ENCODE measurements at regions not wholly inside any gene's neighbourhood (a gene's known extent, or its start where the extent isn't known, plus 50 kb on each side); places are given as distances from the start of the nearest gene placed in this dataset.
"Not testable (repeated sequence)": the region's sequence is repeated elsewhere in the genome, so short reads cannot be mapped to it uniquely, and the experiment has no call there.

DNA sequence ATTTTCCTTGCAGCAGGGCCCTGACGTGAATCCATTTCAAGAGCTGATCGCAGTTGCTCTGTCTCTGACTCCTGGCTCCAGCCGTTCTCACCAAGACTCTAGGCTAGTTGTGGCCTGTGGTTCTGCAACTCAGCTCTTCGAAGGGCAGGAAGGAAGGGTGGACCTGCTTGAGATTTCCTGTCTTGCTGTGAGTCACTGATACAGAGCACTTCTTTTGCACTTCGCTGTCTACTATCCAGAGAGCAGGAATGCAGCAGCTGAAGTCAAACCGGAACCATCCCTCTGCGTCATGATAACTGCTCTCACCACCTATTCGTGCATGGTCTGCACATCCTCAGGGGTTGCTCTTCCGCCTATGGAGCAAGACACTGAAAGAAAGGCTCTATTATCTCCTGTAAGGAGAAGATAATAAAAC lies 59.7 kb downstream of the RAP2B start:
- no peak for DNase-seq

DNA sequence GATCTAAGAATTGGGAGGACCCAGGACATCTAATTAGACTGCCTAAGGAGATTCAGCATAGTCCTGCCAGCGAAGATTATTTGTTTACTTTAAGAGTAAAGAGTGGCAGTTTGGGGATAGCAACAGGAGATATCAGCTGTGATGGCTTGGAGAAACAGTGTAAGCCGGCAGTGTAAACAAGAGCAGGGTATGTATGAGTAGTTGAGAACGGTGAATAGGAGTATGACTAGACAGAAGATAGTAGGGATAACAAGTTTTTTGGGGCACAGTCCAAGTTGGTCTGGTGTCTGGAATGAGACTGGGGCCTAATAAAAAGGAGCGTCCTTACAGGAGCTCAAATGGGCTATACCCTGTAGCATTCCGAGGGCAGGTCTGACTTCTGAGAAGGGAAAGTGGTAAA lies 64.9 kb downstream of the RAP2B start:
- DNase-seq: not testable (repeated sequence)

DNA sequence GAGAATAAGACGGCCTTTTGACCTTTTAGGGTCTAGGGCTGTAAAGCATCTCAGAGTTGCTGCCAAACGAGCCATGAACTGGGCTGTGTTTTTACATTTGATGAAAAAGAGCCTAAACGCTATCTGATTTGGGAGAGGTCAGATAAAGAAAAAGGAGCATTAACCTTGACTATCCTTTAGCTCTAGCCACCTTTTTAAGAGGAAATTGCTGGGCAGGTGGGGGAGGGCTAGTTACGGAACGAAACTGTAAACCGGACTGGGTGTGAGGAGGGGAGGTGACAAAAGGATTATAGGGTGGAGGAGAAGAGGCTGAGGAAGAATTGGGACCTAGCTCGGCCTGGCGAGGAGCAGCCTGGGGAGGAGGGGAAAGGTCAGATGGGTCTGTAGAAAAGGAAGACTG lies 68.4 kb downstream of the RAP2B start:
- DNase-seq: not testable (repeated sequence)

DNA sequence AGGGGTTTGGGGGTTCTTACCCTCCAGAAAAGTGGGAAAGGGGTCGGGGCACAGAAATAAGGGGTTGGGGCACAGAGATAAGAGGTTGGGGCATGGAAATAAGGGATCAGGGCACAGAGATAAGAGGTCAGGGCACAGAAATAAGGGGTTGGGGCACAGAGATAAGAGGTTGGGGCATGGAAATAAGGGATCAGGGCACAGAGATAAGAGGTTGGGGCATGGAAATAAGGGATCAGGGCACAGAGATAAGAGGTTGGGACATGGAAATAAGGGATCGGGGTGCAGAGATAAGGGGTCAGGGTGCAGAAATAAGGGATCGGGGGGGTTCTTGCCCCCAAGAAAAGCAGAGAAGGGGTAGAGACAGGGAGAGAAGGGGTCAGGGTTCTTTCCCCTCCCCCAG lies 69.2 kb downstream of the RAP2B start:
- DNase-seq: not testable (repeated sequence)

DNA sequence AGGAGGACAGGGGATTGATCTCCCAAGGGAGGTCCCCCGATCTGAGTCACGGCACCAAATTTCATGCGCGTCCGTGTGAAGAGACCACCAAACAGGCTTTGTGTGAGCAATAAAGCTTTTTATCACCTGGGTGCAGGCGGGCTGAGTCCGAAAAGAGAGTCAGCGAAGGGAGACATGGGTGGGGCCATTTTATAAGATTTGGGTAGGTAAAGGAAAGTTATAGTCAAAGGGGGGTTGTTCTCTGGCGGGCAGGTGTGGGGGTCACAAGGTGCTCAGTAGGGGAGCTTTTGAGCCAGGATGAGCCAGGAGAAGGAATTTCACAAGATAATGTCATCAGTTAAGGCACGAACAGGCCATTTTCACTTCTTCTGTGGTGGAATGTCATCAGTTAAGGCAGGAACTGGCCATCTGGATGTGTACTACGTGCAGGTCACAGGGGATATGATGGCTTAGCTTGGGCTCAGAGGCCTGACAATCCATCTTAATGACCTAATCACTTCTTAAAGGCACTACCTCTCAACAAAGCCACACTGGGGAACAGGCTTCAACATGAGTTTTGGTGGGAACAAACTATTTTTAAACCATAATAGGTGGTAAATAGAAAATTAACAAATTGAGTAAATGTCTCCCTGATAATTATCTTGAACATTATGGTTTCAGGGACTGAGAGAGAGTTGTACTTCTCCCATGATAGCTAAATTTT lies 70.2 kb downstream of the RAP2B start:
- not testable (repeated sequence) for DNase-seq

DNA sequence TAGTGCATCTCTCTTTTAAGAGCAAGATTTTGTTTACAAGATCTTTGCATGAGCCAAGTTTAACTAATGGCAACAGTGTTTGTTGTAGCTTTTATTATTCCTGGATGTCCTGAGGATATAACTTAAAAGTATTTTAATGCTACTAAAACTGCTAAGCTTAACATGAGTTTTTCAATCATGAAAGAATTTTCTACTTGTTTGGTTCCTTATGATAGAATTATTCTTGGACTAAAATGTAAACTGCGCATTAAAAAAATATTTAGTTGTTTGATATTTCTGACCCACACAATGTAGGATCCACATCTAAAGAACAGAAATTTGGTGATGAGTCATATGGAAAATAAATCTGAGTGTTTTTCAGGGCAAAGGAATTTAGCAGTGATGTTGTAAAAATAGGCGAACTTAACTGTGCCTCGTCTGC lies 70.8 kb downstream of the RAP2B start:
- DNase-seq: no peak

DNA sequence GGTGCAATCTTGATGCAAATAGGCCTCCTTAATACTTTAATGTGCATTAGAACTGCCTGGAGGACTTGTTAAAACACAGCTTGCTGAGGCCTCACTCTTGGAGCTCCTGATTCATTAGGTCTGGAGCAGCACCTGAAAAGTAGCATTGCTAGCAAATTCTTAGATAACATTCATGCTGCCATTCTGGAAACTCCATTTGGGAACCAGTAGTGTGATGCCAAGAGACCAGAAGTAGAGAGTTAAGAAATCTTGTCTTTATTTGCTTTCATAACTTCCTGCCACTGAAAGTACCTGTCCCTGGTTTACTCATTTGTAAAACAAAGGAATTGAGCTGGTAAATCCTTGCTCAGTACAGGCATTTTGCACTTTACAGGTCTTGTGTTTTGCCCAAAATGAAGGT lies 72.0 kb downstream of the RAP2B start:
- DNase-seq: no peak

DNA sequence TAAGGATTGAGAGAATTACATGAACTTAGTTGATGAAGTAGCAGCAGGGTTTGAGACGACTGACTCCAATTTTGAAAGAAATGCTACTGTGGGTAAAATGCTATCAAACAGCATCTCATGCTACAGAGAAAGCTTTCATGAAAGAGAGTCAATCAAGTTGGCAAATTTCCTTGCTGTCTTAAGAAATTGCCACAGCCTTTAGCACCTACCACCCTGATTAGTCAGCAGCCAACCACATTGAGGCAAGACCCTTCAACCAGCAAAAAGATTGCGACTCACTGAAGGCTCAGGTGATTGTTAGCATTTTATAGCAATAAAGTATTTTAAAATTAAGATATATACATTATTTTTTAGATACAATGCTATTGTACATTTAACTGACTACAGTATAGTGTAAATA lies 80.9 kb downstream of the RAP2B start:
- DNase-seq: no peak

DNA sequence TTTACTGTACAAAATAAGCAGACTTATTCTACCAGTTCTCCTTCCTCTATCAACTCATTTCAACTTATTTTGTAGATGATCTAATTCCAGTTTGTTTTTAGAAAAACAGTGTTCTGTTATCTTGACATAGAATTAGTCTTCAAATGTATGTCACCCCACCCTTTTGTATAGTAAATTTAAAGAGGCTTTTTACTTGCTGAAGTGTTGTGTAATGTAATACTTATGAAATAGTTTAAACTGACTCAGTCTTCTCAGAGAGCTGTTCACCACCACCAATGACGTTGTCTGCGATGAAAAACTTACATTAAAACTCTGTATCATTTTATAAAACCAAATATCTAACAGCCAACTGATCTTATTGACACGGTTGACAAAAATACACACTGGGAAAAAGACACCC lies 82.9 kb downstream of the RAP2B start:
- no peak for DNase-seq

DNA sequence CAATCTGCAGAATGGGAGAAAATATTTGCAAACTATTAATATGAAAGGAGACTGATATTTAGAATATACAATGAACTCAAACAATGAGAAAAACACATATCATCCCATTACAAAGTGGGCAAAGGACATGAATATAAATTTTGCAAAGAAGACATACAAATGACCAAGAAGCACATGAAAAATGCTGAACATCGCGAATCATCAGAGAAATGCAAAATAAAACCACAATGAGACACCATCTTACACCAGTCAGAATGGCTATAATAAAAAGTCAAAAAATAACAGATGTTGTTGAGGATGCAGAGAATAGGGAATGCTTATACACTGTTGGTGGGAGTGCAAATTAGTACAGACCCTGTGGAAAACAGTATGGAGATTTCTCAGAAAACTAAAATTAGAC lies 83.6 kb downstream of the RAP2B start:
- no peak for DNase-seq

DNA sequence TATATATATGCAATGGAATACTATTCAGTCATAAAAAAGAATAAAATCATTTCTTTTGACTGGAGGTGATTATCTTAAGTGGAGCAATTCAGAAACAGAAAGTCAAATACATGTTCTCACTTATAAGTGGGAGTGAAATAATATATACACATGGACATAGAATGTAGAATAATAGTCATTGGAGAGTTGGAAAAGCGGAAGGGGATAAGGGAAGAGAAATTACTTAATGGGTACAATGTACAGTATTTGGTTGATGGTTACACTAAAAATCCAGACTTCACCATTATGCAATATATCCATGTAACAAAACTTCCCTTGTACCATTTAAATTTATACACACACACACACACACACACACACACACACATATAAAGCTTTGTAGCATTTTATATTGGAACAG lies 84.3 kb downstream of the RAP2B start:
- DNase-seq: no peak

DNA sequence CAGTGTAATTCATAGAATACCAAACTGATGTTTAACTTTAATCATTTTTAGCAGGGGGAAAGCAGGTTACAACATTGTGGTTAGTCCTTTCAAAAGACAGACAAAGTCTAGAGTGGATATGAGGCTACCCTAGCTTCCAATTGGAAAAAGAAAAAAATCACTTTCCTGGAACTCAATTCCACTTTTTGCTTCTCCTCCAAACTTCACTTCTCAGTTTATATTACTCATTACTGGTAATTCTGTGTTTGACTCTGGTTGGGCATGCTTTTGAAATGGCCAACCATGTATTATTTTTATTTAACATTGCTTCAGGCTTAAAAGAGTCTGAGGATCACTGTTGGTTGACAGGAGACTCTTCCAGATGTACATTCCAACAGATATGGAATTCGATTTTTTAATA lies 84.8 kb downstream of the RAP2B start:
- no peak for DNase-seq

DNA sequence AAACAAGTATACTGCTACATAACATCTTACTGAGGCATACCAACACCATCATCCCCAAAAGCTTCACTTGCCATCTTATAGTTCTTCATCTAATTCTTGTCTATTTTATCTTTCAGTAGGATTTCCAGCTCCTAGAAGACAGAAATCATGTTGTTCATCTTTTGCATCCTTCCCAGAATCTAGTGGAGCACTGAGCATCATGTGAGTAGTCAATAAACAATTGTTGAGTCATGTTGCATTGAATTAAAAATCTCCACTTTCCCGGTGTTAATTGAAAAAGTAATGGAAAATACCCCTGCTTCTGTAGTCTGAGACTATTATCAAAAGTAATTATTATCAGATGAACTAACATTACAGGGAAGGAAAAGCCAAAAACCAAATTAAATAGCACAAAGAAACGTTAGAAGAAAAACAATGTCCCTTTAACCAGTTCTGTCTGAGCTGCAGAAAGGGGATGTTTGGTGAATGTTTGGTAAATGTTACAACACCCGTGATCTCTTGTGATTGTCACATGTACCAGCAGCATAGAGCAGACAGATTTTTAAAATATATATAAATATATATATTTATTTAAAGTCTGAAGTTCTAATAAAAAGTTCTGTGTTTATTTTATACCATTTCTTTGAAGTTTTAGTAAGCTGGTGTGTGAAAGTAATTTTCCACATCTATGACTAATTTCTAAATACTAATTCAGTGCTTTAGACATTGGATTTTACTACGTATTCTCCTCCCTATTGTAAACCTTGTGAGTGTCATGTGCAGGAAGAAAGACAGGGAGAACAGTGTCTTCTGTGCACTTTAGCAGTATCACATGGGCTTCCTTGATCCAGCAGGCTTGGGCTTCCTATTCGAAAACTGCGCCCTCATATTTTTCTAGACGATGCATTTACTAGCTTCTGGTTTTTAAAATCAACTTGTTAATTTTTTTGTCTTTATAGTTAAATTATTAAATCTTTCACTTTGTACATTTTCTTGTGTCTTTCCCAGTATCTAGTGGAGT lies 85.6 kb downstream of the RAP2B start:
- no peak for DNase-seq

DNA sequence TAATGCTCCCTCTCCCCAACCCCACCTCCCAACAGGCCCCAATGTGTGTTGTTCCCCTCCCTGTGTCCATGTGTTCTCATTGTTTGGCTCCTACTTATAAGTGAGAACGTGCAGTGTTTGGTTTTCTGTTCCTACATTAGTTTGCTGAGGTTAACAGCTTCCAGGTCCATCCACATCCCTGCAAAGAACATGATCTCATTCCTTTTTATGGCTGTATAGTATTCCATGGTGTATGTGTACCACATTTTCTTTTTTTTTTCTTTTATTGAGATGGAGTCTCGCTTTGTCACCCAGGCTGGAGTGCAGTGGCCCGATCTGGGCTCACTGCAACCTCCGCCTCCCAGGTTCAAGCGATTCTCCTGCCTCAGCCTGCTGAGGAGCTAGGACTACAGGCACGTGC lies 86.8 kb downstream of the RAP2B start:
- DNase-seq: not testable (repeated sequence)

DNA sequence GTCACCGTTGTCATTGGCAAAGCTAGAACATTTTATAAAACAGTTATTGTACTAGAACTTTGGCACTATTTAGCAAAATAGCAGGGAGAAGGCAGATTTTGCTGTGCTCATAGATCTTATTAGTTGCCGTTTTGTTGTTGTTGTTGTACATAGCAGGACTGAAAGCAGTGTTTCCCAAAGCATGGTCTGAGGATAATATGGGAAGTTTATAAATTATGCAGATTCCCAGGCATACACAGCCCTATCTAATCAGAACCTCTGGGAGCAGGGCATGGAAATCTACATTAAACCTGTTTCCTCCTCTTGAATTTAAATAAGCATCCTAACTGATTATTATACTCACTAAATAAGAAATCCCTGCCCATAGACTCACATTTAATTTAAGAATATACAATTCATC lies 87.9 kb downstream of the RAP2B start:
- no peak for DNase-seq

DNA sequence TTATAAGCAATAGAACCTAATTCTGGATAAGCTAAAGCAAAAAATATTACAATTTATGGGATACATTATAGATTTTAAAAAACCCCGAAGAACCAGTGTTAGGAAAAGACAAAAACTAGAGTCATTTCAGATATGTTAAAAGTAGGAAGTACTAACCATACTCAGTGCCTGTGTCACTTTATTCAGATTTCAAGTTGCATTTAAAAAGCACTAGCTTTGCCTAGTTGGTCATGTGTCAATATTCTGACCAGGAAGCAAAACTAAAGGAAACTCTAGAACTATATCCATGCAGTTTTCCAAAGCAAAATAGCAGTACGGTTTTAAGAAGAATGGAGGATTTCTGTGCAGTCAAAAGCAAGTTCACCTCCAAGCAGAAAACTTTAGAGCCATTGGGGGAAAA lies 88.4 kb downstream of the RAP2B start:
- DNase-seq: no peak

DNA sequence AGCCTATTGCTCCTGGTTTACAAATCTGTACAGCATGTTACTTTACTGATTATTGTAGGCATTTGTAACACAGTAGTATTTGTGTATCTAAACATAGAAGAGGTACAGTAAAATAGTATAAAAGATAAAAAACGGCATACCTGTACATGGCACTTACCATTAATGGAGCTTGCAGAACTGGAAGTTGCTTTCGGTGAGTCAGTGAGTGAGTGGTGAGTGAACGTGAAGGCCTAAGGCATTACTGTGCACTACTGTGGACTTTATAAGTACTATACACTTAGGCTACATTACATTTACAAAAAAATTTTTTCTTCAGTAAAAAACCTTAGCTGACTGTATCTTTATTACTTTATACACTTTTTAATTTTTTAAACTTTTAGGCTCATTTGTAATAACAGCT lies 90.9 kb downstream of the RAP2B start:
- DNase-seq: no peak

DNA sequence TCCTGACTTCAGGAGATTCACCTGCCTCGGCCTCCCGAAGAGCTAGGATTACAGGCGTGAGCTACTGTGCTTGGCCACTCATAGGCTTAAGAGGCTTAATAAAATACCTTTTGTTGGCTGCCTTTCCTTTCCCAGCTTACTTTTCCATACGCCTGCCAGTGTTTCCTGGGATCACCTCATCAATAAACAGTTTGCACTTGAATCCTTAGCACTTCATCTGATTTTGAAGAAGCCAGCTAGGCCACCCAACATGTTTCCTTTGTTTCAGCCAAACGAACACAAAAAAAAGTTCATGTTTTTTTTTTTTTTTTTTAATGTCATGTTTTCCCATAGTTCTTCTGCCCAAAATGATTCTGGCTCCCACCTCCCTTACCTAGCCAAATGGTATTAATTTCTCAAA lies 92.3 kb downstream of the RAP2B start:
- DNase-seq: no peak

DNA sequence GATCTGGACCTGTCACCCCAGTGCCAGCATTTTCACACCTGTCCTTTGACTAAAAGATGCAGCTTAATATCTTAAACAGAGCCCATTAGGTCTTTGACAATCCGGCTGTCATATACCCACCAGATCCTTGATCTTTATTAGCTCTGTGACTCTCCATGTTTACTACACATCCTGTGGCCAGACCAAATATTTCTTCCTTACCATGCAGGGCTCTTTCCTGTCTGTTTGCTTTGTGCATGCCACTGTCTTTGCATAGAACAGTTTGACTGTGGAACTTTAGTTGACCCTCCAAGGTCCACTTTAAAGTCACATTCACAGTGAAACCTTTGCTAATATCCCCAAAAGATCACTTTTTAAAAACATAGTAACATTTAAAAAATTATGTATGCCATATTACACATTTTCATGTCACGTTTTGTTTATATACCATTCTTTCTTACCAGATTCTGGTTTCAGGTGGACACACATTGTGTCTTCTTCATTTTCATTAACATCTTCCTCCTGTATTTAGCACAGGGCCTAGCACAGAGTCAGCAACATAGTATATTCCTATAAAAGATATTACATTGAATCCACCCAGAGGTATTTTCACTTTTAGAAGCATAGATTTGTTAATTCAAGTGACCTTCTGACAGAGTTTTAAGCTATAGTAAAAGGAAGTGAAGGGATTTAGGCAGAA lies 95.8 kb downstream of the RAP2B start:
- no peak for DNase-seq

DNA sequence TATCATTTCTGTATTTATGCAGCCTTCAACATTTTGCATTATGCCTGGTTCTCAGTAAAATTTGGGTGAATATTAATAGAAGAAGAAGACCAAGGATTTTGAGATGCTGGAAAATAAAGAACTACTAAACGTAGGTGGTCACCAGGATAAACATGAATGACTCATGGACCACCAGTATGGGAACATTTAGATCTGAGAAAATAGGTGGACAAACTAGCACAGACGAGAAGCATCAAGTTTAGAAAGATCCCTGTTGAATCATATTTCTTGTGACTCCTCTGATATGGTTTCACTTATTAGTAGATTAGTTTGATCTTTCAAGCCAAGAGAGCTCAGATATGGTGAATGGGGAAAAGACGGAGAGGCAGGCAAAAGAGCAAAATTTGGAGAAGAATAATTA lies 97.9 kb downstream of the RAP2B start:
- no peak for DNase-seq

DNA sequence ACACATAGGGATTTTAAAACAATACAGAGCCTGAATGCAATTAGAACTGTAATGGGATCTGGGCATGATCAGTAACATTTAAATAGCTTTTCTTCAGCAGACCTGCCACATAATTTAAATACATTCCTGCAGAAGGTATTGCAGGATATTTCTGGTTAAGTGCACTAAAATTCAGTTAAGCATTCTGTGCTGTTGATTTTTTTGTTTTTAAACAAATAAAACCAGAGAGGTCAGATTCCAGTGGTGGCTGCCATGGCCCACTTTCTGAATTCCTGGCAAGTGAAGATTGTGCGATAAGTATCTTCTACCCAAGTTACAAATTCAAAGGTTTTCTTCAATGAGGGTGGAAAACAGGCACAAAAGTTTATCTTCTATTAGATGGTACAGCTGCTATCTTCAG lies 98.7 kb downstream of the RAP2B start:
- no peak for DNase-seq

DNA sequence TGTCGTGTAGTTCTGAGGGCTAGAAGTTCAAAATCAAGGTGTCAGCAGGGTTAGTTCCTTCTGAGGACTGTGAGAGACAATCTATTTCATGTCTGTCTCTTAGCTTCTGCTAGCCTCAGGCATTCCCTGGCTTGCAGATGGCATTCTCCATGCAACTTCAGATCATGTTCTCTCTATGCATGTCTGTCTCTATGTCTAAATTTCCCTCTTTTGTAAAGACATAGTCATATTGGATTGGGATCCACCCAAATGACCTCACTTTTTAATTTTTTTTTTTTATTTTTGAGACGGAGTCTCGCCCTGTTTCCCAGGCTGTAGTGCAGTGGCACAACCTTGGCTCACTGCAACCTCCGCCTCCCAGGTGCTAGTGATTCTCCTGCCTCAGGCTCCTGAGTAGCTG lies 104.6 kb downstream of the RAP2B start:
- no peak for DNase-seq

DNA sequence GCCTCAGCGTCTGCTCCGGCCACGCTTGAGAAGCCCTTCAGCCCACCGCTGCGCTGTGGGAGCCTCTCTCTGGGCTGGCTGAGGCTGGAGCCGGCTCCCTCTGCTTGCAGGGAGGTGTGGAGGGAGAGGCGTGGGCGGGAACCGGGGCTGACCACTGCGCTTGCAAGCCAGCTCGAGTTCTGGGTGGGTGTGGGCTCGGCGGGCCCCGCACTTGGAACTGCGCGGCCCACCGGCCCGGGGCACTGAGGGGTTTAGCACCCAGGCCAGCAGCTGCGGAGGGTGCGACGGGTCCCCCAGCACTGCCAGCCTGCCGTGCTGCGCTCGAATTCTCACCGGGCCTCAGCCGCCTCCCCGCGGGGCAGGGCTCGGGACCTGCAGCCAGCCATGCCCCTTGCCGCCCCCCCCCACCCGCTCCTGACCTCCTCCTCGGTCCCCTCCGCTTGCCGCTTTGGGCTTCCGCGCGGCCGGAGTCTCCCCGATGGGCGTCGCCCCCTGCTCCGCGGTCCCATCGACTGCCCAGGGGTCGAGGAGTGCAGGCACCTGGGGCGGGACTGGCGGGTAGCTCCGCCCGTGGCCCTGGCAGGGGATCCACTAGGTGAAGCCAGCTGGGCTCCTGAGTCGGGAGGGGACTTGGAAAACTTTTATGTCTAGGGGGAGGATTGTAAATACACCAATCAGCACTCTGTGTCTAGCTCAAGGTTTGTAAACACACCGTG lies 106.7 kb downstream of the RAP2B start:
- DNase-seq: no peak
